ENCODE measurements at regions not wholly inside any gene's neighbourhood (a gene's known extent, or its start where the extent isn't known, plus 50 kb on each side); places are given as distances from the start of the nearest gene placed in this dataset.

DNA sequence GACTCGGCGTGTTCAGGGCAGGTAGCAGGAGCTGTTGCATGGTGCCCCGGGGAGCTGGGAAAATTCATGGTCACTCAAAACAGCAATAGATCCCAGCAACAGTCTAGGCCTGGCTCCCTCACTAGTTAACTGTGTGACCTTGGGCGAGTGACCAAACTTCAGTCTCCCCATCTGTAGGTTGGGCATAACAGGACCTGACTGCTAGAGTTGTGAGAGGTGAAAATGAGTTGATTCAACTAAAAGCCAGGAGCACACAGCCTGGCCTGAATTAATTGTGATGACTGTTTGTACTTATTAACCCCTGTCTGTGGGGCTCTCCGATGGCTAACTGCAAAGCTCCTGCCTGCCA, 306.9 kb downstream of the SOX9 start:
- TF ChIP-seq, protein P1, sequence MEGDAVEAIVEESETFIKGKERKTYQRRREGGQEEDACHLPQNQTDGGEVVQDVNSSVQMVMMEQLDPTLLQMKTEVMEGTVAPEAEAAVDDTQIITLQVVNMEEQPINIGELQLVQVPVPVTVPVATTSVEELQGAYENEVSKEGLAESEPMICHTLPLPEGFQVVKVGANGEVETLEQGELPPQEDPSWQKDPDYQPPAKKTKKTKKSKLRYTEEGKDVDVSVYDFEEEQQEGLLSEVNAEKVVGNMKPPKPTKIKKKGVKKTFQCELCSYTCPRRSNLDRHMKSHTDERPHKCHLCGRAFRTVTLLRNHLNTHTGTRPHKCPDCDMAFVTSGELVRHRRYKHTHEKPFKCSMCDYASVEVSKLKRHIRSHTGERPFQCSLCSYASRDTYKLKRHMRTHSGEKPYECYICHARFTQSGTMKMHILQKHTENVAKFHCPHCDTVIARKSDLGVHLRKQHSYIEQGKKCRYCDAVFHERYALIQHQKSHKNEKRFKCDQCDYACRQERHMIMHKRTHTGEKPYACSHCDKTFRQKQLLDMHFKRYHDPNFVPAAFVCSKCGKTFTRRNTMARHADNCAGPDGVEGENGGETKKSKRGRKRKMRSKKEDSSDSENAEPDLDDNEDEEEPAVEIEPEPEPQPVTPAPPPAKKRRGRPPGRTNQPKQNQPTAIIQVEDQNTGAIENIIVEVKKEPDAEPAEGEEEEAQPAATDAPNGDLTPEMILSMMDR (IDR thresholded peaks at IDR 0.05) = no peak
- no peak for TF ChIP-seq POLR2A (IDR thresholded peaks at IDR 0.05)
- Histone ChIP-seq H3K4me1 (peaks cover 4% of the 10 kb centered on the region), H3K4me3 (no peak overlapping the region), H3K27me3 (no peaks in the 10 kb centered on the region), H3K36me3 (ENCODE audit: low read depth, missing control alignments) (no peaks in the 10 kb centered on the region), H3K27ac (no peak overlapping the region), H3K9me3 (no peaks in the 10 kb centered on the region)
- WGBS, 2 donors = 88% methylated on average over 4 to 5 of the region's 5 CpGs
- no peak for DNase-seq
- intact Hi-C loops (cut with DNase I; ENCODE audit: low total_unique reads) = no loop called here

GRCh38 chr17:72429066-72429638, 308.3 kb downstream of the SOX9 start:
- H3K4me3 ChIP-seq = no peak overlapping the region
- no peak overlapping the region for H3K27ac ChIP-seq
- H3K9me3 ChIP-seq = no peaks in the 10 kb centered on the region
- peaks cover 4% of the 10 kb centered on the region for H3K4me1 ChIP-seq
- H3K36me3 ChIP-seq (ENCODE audit: low read depth, missing control alignments) = no peaks in the 10 kb centered on the region
- TF ChIP-seq POLR2A (IDR thresholded peaks at IDR 0.05) = no peak
- TF ChIP-seq, protein P1 (IDR thresholded peaks at IDR 0.05) = no peak
- 91 to 96% methylated on average over 4 of the region's 4 CpGs for WGBS, 2 donors
- no peaks in the 10 kb centered on the region for H3K27me3 ChIP-seq
- intact Hi-C loops (cut with DNase I; ENCODE audit: low total_unique reads) = no loop called here
- no peak for DNase-seq

DNA sequence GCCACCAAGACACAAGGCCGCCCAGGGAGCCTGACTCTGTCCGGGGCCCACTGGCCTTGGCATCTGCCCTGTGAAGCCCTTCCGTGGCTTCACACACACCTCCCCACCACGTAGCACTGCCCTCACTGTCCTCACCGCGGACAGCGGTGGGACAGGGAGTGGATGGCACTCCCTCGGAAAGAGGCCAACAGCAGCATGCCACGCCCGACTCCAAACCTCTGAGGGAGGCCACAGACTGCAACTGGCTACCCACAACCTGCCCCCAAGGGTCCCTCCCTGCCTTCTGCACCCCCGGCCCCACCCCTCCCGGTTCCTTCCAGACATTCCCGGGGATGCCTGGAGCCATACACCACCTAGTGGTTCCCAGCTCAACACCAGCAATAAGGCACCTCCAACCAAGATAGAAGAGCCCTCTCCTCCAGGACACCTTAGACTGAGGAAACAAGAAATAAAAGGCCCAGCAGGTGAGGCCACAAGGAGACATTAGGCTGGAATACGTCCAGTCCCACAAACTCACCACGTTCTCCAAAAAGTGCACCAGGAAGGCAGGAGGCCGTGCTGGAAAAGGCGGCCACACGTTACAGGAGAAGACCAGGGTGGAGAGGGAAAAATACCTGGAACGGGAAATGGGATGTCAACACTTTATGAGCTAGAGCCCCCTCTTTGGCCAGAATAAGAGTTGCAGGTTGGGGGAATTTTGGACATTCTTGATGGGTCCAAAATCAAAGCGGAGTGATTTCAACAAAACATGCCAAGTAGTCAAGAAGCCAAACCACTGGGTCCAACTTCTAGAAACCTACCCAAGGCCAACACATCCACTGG, 310.0 kb downstream of the SOX9 start:
- H3K9me3 ChIP-seq = no peaks in the 10 kb centered on the region
- 80 to 86% methylated on average over 12 to 20 of the region's 20 CpGs for WGBS, 2 donors
- H3K27ac ChIP-seq = no peak overlapping the region
- H3K4me3 ChIP-seq = no peak overlapping the region
- DNase-seq = peak; percentile 21
- H3K27me3 ChIP-seq = no peaks in the 10 kb centered on the region
- intact Hi-C loops (cut with DNase I; ENCODE audit: low total_unique reads) = no loop called here
- no peaks in the 10 kb centered on the region for H3K36me3 ChIP-seq (ENCODE audit: low read depth, missing control alignments)
- no peak for TF ChIP-seq POLR2A (IDR thresholded peaks at IDR 0.05)
- TF ChIP-seq, protein P1 (IDR thresholded peaks at IDR 0.05) = no peak
- peaks cover 4% of the 10 kb centered on the region for H3K4me1 ChIP-seq

DNA sequence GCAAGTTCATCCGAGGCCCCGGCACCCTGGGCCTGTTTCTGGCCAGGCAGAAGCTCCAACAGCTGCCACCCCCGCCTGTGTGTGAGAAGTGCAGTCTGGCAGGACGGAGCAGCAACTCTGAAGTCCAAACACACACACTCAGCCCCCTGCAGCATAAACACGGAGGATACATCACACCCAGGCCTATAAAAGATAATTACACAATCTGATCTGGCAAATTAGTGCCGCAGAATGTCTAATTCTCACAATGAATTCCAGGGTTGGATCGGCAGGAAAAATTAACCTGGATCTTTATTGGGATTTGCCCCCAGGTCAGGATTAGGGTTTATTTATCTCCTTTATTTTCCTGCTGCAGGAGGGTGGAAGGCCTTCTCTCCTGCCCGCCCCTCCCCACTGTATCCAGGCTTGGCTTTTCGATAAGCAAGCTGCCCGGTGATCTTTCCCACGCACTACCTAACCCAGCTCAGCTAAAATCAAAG, 311.4 kb downstream of the SOX9 start:
- H3K27ac ChIP-seq = no peak overlapping the region

More for the DNA sequence above, 311.4 kb downstream of the SOX9 start:
- H3K36me3 ChIP-seq (ENCODE audit: low read depth, missing control alignments) = no peaks in the 10 kb centered on the region
- peak; percentile 23 for DNase-seq
- no peak for TF ChIP-seq POLR2A (IDR thresholded peaks at IDR 0.05)
- TF ChIP-seq, protein P1 (IDR thresholded peaks at IDR 0.05) = no peak
- intact Hi-C loops (cut with DNase I; ENCODE audit: low total_unique reads) = no loop called here
- no peaks in the 10 kb centered on the region for H3K27me3 ChIP-seq
- H3K4me3 ChIP-seq = no peak overlapping the region
- H3K4me1 ChIP-seq = peaks cover 4% of the 10 kb centered on the region
- 64 to 72% methylated on average over 11 of the region's 11 CpGs for WGBS, 2 donors
- no peaks in the 10 kb centered on the region for H3K9me3 ChIP-seq

Data from testis (tissue), 2 donors.